HEK293 (cell line): ENCODE measurements at regions not wholly inside any gene's neighbourhood (a gene's known extent, or its start where the extent isn't known, plus 50 kb on each side); places are given as distances from the start of the nearest gene placed in this dataset.
A peak's percentile ranks its signal among the peaks of the same experiment; 100 is the strongest.

Experiments used
- CTCF ChIA-PET: fragments of 350-600 bp; formaldehyde crosslinking; extraction: SDS; loops from one replicate; lab custom pipeline; 2021; ENCODE audit warnings: antibody characterized with exemption; lab: Yijun Ruan, JAX
- POLR2A ChIA-PET: fragments of 300-600 bp; formaldehyde crosslinking; extraction: SDS; loops from one replicate; lab custom pipeline; 2020; ENCODE audit warnings: antibody characterized with exemption, inconsistent platforms; lab: Yijun Ruan, JAX
- H3K27ac ChIP-seq: fragments of 200-500 bp; sonication (Bioruptor generic); 2 replicates; pipeline ENCODE4 v1.5.1; 2014; ENCODE audit warnings: low read depth, low read length, control low read depth, inconsistent platforms; ENCODE audit errors: extremely low read depth
- H3K36me3 ChIP-seq, 2 experiments: fragments of 200-500 bp in 1 of 2; sonication (Bioruptor generic) in 1 of 2; 1 replicate in 1 of 2; 2 replicates in 1 of 2; pipeline ENCODE4 v1.5.1; 2014 to 2017; ENCODE audit warnings: inconsistent platforms in 2 of 2, low read length in 2 of 2; ENCODE audit not compliant: control insufficient read depth in 2 of 2, insufficient read depth in 1 of 2
- H3K4me1 ChIP-seq: fragments of 200-500 bp; sonication (Bioruptor generic); 2 replicates; pipeline ENCODE4 v1.5.1; 2014; ENCODE audit warnings: mild to moderate bottlenecking, low read length, inconsistent platforms; ENCODE audit not compliant: control insufficient read depth, insufficient read depth
- H3K4me3 ChIP-seq: 2 replicates; pipeline ENCODE4 v1.5.1; 2011; ENCODE audit warnings: low read depth, mild to moderate bottlenecking, control low read depth, low read length, moderate library complexity
- H3K9me3 ChIP-seq: fragments of 200-500 bp; sonication (Bioruptor generic); 2 replicates; pipeline ENCODE4 v1.5.1; 2014; ENCODE audit warnings: low read depth, low read length, inconsistent platforms; ENCODE audit not compliant: control insufficient read depth, insufficient read depth
- GLIS1 ChIP-seq: fragments of 450-650 bp; formaldehyde crosslinking; IDR thresholded peaks from 2 replicates; pipeline ENCODE4 v1.5.1; 2016; ENCODE audit warnings: missing biosample characterization, missing genetic modification characterization
- KLF7 ChIP-seq: fragments of 450-650 bp; formaldehyde crosslinking; IDR thresholded peaks from 2 replicates; pipeline ENCODE4 v1.5.1; 2016; ENCODE audit warnings: missing biosample characterization, missing genetic modification characterization, borderline replicate concordance
- ZBTB8A ChIP-seq: fragments of 450-650 bp; formaldehyde crosslinking; IDR thresholded peaks from 2 replicates; pipeline ENCODE4 v1.5.1; 2016; ENCODE audit warnings: missing biosample characterization, missing genetic modification characterization
- ZNF112 ChIP-seq: fragments of 450-650 bp; formaldehyde crosslinking; IDR thresholded peaks from 2 replicates; pipeline ENCODE4 v1.5.0; 2017; ENCODE audit warnings: missing biosample characterization, missing genetic modification characterization
- ZNF19 ChIP-seq: fragments of 450-650 bp; formaldehyde crosslinking; IDR thresholded peaks from 2 replicates; pipeline ENCODE4; 2016; ENCODE audit warnings: missing biosample characterization, missing genetic modification characterization, low read depth
- ZNF24 ChIP-seq: fragments of 450-650 bp; formaldehyde crosslinking; IDR thresholded peaks from 2 replicates; pipeline ENCODE4 v1.5.1; 2016; ENCODE audit warnings: missing biosample characterization, missing genetic modification characterization
- ZNF266 ChIP-seq: fragments of 450-650 bp; formaldehyde crosslinking; IDR thresholded peaks from 2 replicates; pipeline ENCODE4 v1.5.1; 2016; ENCODE audit warnings: missing biosample characterization, missing genetic modification characterization, low read depth
- ZNF292 ChIP-seq: fragments of 450-650 bp; formaldehyde crosslinking; IDR thresholded peaks from 2 replicates; pipeline ENCODE4 v1.5.1; 2016; ENCODE audit warnings: low read depth, missing biosample characterization, missing genetic modification characterization, borderline replicate concordance
- ZNF394 ChIP-seq: fragments of 450-650 bp; formaldehyde crosslinking; IDR thresholded peaks from 2 replicates; pipeline ENCODE4 v1.5.1; 2016; ENCODE audit warnings: missing biosample characterization, missing genetic modification characterization, mild to moderate bottlenecking, moderate library complexity, borderline replicate concordance
- ZNF530 ChIP-seq: fragments of 450-650 bp; formaldehyde crosslinking; IDR thresholded peaks from 2 replicates; pipeline ENCODE4 v1.5.1; 2016; ENCODE audit warnings: low read depth, missing biosample characterization, missing genetic modification characterization
- ZNF544 ChIP-seq: fragments of 450-650 bp; formaldehyde crosslinking; IDR thresholded peaks from 2 replicates; pipeline ENCODE4 v1.5.0; 2017; ENCODE audit warnings: missing biosample characterization, missing genetic modification characterization
- ZNF548 ChIP-seq: fragments of 450-650 bp; formaldehyde crosslinking; IDR thresholded peaks from 2 replicates; pipeline ENCODE4 v1.5.1; 2016; ENCODE audit warnings: missing biosample characterization, missing genetic modification characterization
- ZNF623 ChIP-seq: fragments of 450-650 bp; formaldehyde crosslinking; IDR thresholded peaks from 2 replicates; pipeline ENCODE4 v1.5.1; 2016; ENCODE audit warnings: missing biosample characterization, missing genetic modification characterization
- ZNF654 ChIP-seq: fragments of 450-650 bp; formaldehyde crosslinking; IDR thresholded peaks from 2 replicates; pipeline ENCODE4 v1.5.1; 2016; ENCODE audit warnings: low read depth, missing biosample characterization, missing genetic modification characterization
- ZNF658 ChIP-seq: fragments of 450-650 bp; formaldehyde crosslinking; IDR thresholded peaks from 2 replicates; pipeline ENCODE4; 2016; ENCODE audit warnings: missing biosample characterization, missing genetic modification characterization
- ZNF707 ChIP-seq: fragments of 450-650 bp; formaldehyde crosslinking; IDR thresholded peaks from 2 replicates; pipeline ENCODE4 v1.5.1; 2016; ENCODE audit warnings: missing biosample characterization, missing genetic modification characterization
- ZNF843 ChIP-seq: fragments of 450-650 bp; formaldehyde crosslinking; IDR thresholded peaks from 2 replicates; pipeline ENCODE4 v1.5.1; 2016; ENCODE audit warnings: missing biosample characterization, missing genetic modification characterization
- ZSCAN16 ChIP-seq: fragments of 450-650 bp; formaldehyde crosslinking; IDR thresholded peaks from 2 replicates; pipeline ENCODE4 v1.5.1; 2016; ENCODE audit warnings: missing biosample characterization, missing genetic modification characterization
- TF ChIP-seq, protein P1 (sequence below): fragments of 450-650 bp; formaldehyde crosslinking; conservative IDR thresholded peaks from 2 replicates; pipeline ENCODE4 v1.5.1; 2016; ENCODE audit warnings: low read depth, missing biosample characterization, missing genetic modification characterization
- TF ChIP-seq, protein P2 (sequence below): fragments of 450-650 bp; formaldehyde crosslinking; conservative IDR thresholded peaks from 2 replicates; pipeline ENCODE4 v1.5.1; 2016; ENCODE audit warnings: low read depth, missing biosample characterization, missing genetic modification characterization
- TF ChIP-seq, protein P3 (sequence below): fragments of 450-650 bp; formaldehyde crosslinking; IDR thresholded peaks from 2 replicates; pipeline ENCODE4; 2016; ENCODE audit warnings: missing biosample characterization, missing genetic modification characterization
- TF ChIP-seq, protein P4 (sequence below): fragments of 450-650 bp; formaldehyde crosslinking; IDR thresholded peaks from 2 replicates; pipeline ENCODE4 v1.5.1; 2017; ENCODE audit warnings: missing biosample characterization, missing genetic modification characterization
- TF ChIP-seq, protein P5 (sequence below): fragments of 450-650 bp; formaldehyde crosslinking; IDR thresholded peaks from 2 replicates; pipeline ENCODE4 v1.5.1; 2016; ENCODE audit warnings: missing biosample characterization, missing genetic modification characterization

DNA sequence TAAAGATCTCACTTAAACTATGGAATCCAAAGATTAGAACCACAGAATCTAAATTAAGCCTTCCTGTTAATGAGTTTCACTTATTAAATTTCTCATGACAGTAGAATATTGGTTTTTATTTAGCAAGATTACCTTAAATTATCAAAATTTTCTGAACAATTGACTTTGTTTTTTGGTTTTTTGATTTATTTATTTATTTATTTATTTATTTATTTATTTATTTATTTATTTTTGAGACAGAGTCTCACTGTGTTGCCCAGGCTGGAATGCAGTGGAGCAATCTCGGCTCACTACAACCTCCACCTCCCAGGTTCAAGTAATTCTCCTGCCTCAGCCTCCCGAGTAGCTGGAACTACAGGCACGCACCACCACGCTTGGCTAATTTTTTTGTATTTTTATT lies 538.6 kb downstream of the AMY1C start (continued):
- TF ChIP-seq, protein P1, sequence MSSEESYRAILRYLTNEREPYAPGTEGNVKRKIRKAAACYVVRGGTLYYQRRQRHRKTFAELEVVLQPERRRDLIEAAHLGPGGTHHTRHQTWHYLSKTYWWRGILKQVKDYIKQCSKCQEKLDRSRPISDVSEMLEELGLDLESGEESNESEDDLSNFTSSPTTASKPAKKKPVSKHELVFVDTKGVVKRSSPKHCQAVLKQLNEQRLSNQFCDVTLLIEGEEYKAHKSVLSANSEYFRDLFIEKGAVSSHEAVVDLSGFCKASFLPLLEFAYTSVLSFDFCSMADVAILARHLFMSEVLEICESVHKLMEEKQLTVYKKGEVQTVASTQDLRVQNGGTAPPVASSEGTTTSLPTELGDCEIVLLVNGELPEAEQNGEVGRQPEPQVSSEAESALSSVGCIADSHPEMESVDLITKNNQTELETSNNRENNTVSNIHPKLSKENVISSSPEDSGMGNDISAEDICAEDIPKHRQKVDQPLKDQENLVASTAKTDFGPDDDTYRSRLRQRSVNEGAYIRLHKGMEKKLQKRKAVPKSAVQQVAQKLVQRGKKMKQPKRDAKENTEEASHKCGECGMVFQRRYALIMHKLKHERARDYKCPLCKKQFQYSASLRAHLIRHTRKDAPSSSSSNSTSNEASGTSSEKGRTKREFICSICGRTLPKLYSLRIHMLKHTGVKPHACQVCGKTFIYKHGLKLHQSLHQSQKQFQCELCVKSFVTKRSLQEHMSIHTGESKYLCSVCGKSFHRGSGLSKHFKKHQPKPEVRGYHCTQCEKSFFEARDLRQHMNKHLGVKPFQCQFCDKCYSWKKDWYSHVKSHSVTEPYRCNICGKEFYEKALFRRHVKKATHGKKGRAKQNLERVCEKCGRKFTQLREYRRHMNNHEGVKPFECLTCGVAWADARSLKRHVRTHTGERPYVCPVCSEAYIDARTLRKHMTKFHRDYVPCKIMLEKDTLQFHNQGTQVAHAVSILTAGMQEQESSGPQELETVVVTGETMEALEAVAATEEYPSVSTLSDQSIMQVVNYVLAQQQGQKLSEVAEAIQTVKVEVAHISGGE (tag by site-specific recombination), result peak; percentile 72
- peak; percentile 68 for TF ChIP-seq ZNF623
- 0 out of 2 replicates have a peak, but pooled peaks have one; percentile 37 for TF ChIP-seq ZNF292 (tag by site-specific recombination)
- TF ChIP-seq ZNF394, result peak; percentile 87
- TF ChIP-seq ZNF266, result peak; percentile 61; the same call in 1 of the 2 replicates
- TF ChIP-seq, protein P2, sequence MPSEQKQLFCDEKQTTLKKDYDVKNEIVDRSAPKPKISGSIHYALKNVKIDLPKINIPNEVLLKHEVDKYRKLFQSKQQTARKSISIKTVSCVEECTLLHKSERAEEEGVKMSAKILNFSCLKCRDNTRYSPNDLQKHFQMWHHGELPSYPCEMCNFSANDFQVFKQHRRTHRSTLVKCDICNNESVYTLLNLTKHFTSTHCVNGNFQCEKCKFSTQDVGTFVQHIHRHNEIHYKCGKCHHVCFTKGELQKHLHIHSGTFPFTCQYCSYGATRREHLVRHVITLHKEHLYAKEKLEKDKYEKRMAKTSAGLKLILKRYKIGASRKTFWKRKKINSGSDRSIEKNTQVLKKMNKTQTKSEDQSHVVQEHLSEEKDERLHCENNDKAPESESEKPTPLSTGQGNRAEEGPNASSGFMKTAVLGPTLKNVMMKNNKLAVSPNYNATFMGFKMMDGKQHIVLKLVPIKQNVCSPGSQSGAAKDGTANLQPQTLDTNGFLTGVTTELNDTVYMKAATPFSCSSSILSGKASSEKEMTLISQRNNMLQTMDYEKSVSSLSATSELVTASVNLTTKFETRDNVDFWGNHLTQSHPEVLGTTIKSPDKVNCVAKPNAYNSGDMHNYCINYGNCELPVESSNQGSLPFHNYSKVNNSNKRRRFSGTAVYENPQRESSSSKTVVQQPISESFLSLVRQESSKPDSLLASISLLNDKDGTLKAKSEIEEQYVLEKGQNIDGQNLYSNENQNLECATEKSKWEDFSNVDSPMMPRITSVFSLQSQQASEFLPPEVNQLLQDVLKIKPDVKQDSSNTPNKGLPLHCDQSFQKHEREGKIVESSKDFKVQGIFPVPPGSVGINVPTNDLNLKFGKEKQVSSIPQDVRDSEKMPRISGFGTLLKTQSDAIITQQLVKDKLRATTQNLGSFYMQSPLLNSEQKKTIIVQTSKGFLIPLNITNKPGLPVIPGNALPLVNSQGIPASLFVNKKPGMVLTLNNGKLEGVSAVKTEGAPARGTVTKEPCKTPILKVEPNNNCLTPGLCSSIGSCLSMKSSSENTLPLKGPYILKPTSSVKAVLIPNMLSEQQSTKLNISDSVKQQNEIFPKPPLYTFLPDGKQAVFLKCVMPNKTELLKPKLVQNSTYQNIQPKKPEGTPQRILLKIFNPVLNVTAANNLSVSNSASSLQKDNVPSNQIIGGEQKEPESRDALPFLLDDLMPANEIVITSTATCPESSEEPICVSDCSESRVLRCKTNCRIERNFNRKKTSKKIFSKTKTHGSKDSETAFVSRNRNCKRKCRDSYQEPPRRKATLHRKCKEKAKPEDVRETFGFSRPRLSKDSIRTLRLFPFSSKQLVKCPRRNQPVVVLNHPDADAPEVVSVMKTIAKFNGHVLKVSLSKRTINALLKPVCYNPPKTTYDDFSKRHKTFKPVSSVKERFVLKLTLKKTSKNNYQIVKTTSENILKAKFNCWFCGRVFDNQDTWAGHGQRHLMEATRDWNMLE (tag by site-specific recombination), result peak; percentile 87
- TF ChIP-seq ZBTB8A, result peak; percentile 64; the same call in 1 of the 2 replicates
- 0 out of 2 replicates have a peak, but pooled peaks have one; percentile 23 for TF ChIP-seq ZNF530 (tag by site-specific recombination)
- peak; percentile 35 for TF ChIP-seq ZNF654 (tag by site-specific recombination)
- 0 out of 2 replicates have a peak, but pooled peaks have one; percentile 41 for TF ChIP-seq ZNF19 (tag by site-specific recombination)
- TF ChIP-seq, all 188 proteins: peak for 22; not testable (repeated sequence) for 166

DNA sequence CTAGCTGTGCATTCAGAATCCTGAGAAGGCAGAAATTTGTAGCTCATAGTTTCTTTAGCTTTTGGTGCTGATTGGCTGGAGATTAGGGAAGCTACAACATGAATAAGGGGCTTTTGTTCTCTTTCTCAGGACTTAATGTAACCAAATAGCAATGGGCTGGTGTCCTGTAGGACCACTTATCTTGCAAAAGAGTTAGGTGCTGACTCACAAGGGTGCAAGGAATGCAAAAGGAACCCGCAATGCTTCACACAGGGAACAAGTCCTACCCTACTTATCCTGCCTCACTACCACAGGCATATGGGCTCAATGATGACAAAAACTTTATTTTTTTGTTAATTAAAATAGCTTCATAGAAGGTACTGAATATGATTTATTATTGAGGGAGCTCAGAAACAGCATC lies 541.5 kb downstream of the AMY1C start:
- POLR2A ChIA-PET, result no interaction called here
- no peaks in the 10 kb centered on the region for H3K9me3 ChIP-seq
- no peak overlapping the region for H3K4me3 ChIP-seq
- no peaks in the 10 kb centered on the region for H3K4me1 ChIP-seq
- no peaks in the 10 kb centered on the region for H3K36me3 ChIP-seq
- CTCF ChIA-PET, result no interaction called here
- no peak overlapping the region for H3K27ac ChIP-seq
- TF ChIP-seq, protein P3, sequence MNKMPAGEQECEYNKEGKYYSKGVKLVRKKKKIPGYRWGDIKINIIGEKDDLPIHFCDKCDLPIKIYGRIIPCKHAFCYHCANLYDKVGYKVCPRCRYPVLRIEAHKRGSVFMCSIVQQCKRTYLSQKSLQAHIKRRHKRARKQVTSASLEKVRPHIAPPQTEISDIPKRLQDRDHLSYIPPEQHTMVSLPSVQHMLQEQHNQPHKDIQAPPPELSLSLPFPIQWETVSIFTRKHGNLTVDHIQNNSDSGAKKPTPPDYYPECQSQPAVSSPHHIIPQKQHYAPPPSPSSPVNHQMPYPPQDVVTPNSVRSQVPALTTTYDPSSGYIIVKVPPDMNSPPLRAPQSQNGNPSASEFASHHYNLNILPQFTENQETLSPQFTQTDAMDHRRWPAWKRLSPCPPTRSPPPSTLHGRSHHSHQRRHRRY (tag by site-specific recombination), result no peak
- TF ChIP-seq ZNF707, result no peak
- TF ChIP-seq GLIS1 (tag by site-specific recombination), result no peak
- no peak for TF ChIP-seq ZNF112
- TF ChIP-seq ZNF658 (tag by site-specific recombination), result no peak
- no peak for TF ChIP-seq ZSCAN16 (tag by site-specific recombination)
- TF ChIP-seq KLF7 (tag by site-specific recombination), result no peak
- no peak for TF ChIP-seq ZNF24
- no peak for TF ChIP-seq ZNF544 (tag by site-specific recombination)
- no peak for TF ChIP-seq ZNF843 (tag by site-specific recombination)
- TF ChIP-seq, protein P4, sequence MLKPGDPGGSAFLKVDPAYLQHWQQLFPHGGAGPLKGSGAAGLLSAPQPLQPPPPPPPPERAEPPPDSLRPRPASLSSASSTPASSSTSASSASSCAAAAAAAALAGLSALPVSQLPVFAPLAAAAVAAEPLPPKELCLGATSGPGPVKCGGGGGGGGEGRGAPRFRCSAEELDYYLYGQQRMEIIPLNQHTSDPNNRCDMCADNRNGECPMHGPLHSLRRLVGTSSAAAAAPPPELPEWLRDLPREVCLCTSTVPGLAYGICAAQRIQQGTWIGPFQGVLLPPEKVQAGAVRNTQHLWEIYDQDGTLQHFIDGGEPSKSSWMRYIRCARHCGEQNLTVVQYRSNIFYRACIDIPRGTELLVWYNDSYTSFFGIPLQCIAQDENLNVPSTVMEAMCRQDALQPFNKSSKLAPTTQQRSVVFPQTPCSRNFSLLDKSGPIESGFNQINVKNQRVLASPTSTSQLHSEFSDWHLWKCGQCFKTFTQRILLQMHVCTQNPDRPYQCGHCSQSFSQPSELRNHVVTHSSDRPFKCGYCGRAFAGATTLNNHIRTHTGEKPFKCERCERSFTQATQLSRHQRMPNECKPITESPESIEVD (tag by site-specific recombination), result no peak
- TF ChIP-seq, protein P5, sequence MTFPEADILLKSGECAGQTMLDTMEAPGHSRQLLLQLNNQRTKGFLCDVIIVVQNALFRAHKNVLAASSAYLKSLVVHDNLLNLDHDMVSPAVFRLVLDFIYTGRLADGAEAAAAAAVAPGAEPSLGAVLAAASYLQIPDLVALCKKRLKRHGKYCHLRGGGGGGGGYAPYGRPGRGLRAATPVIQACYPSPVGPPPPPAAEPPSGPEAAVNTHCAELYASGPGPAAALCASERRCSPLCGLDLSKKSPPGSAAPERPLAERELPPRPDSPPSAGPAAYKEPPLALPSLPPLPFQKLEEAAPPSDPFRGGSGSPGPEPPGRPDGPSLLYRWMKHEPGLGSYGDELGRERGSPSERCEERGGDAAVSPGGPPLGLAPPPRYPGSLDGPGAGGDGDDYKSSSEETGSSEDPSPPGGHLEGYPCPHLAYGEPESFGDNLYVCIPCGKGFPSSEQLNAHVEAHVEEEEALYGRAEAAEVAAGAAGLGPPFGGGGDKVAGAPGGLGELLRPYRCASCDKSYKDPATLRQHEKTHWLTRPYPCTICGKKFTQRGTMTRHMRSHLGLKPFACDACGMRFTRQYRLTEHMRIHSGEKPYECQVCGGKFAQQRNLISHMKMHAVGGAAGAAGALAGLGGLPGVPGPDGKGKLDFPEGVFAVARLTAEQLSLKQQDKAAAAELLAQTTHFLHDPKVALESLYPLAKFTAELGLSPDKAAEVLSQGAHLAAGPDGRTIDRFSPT (tag by site-specific recombination), result no peak
- TF ChIP-seq ZNF548 (tag by site-specific recombination), result no peak
